Esophagus mucosa (tissue), 1 donor: ENCODE measurements at regions not wholly inside any gene's neighbourhood (a gene's known extent, or its start where the extent isn't known, plus 50 kb on each side); places are given as distances from the start of the nearest gene placed in this dataset.

Experiments
- ATAC-seq: fragments of 200-7000 bp; cut with Tn5 transposase; one replicate; pipeline ENCODE4 v1.9.1; 2020
- donor health status: DM: yes; HTN: yes; CAD: no.

GRCh38 chr13:104267206-104267811, 1201.1 kb upstream of the SLC10A2 start:
- no peak for ATAC-seq

GRCh38 chr13:104256701-104257100, 1190.5 kb upstream of the SLC10A2 start:
- no peak for ATAC-seq

- ATAC-seq, result no peak
These were observed 1187.0 kb upstream of the SLC10A2 start for GRCh38 chr13:104253063-104253680.

GRCh38 chr13:104251931-104252330, 1185.7 kb upstream of the SLC10A2 start:
- no peak for ATAC-seq

- no peak for ATAC-seq
These were observed 1180.7 kb upstream of the SLC10A2 start for GRCh38 chr13:104246955-104247354.

- no peak for ATAC-seq
These were observed 1140.3 kb upstream of the SLC10A2 start for GRCh38 chr13:104206450-104207044.

- ATAC-seq, result no peak
These were observed 1138.0 kb upstream of the SLC10A2 start for GRCh38 chr13:104204177-104204576.

- ATAC-seq, result no peak
These were observed 1132.6 kb upstream of the SLC10A2 start for GRCh38 chr13:104198801-104199200.

GRCh38 chr13:104196611-104197010, 1130.4 kb upstream of the SLC10A2 start:
- ATAC-seq, result no peak

GRCh38 chr13:104181526-104182231, 1115.5 kb upstream of the SLC10A2 start:
- no peak for ATAC-seq

- ATAC-seq, result no peak
These were observed 1104.9 kb upstream of the SLC10A2 start for GRCh38 chr13:104170980-104171555.

GRCh38 chr13:104163866-104164630, 1097.8 kb upstream of the SLC10A2 start:
- no peak for ATAC-seq

- ATAC-seq, result no peak
These were observed 1094.3 kb upstream of the SLC10A2 start for GRCh38 chr13:104160536-104160935.

- no peak for ATAC-seq
These were observed 1077.7 kb upstream of the SLC10A2 start for GRCh38 chr13:104143760-104144416.

GRCh38 chr13:104140552-104140951, 1074.3 kb upstream of the SLC10A2 start:
- no peak for ATAC-seq

GRCh38 chr13:104137416-104137815, 1071.2 kb upstream of the SLC10A2 start:
- no peak for ATAC-seq

GRCh38 chr13:104132849-104133248, 1066.6 kb upstream of the SLC10A2 start:
- no peak for ATAC-seq

- no peak for ATAC-seq
These were observed 1047.9 kb upstream of the SLC10A2 start for GRCh38 chr13:104114101-104114500.

- no peak for ATAC-seq
These were observed 1044.8 kb upstream of the SLC10A2 start for GRCh38 chr13:104111031-104111430.

- ATAC-seq, result no peak
These were observed 1040.6 kb upstream of the SLC10A2 start for GRCh38 chr13:104106705-104107393.
